Gastrocnemius medialis (tissue), 4 donors: ENCODE measurements at regions not wholly inside any gene's neighbourhood (a gene's known extent, or its start where the extent isn't known, plus 50 kb on each side); places are given as distances from the start of the nearest gene placed in this dataset.

Experiments
- POLR2A ChIP-seq, 2 donors: fragments of 450-650 bp; IDR thresholded peaks; one replicate each; pipeline ENCODE4 v1.6.1; 2017; ENCODE audit warnings: antibody characterized with exemption in 2 of 2, mild to moderate bottlenecking in 2 of 2, moderate library complexity in 2 of 2
- TF ChIP-seq, protein P1 (sequence below), 5 experiments: fragments of 450-650 bp in 3 of 5; fragments of 200-600 bp in 2 of 5; sonication (generic) in 2 of 5; IDR thresholded peaks in 4 of 5; conservative IDR thresholded peaks in 1 of 5; 1 replicate in 4 of 5; 2 replicates in 1 of 5; pipeline ENCODE4 v1.5.1; 2016 to 2019; ENCODE audit warnings: antibody characterized with exemption in 5 of 5, mild to moderate bottlenecking in 3 of 5, moderate library complexity in 3 of 5

GRCh38 chr5:6262651-6263363, 115.5 kb downstream of the MED10 start:
- no peak for TF ChIP-seq POLR2A (IDR thresholded peaks at IDR 0.05)
- TF ChIP-seq, protein P1, sequence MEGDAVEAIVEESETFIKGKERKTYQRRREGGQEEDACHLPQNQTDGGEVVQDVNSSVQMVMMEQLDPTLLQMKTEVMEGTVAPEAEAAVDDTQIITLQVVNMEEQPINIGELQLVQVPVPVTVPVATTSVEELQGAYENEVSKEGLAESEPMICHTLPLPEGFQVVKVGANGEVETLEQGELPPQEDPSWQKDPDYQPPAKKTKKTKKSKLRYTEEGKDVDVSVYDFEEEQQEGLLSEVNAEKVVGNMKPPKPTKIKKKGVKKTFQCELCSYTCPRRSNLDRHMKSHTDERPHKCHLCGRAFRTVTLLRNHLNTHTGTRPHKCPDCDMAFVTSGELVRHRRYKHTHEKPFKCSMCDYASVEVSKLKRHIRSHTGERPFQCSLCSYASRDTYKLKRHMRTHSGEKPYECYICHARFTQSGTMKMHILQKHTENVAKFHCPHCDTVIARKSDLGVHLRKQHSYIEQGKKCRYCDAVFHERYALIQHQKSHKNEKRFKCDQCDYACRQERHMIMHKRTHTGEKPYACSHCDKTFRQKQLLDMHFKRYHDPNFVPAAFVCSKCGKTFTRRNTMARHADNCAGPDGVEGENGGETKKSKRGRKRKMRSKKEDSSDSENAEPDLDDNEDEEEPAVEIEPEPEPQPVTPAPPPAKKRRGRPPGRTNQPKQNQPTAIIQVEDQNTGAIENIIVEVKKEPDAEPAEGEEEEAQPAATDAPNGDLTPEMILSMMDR (IDR thresholded peaks at IDR 0.05 in 4 of 5, conservative IDR thresholded peaks at IDR 0.05 in 1 of 5), result no peak
